GM12878 (cell line): ENCODE measurements at regions not wholly inside any gene's neighbourhood (a gene's known extent, or its start where the extent isn't known, plus 50 kb on each side); places are given as distances from the start of the nearest gene placed in this dataset.

Experiments used
- ATAC-seq: fragments of 200-7000 bp; cut with Tn5 transposase; 3 replicates; pipeline ENCODE4 v1.9.1; 2020; ENCODE audit warnings: mild to moderate bottlenecking, moderate library complexity
- BruUV-seq: library from RNA; stranded (reverse); fragments of 400-500 nt; replicated peaks from 2 replicates; lab custom pipeline; 2021; lab: Mats Ljungman, UMichigan
- CTCF ChIA-PET: fragments of 300-600 bp; sonication (Branson Sonifier 250); formaldehyde crosslinking; extraction: SDS; loops from one replicate; lab custom pipeline; 2021; ENCODE audit warnings: inconsistent platforms; lab: Yijun Ruan, JAX
- POLR2A ChIA-PET: fragments of 350-600 bp; formaldehyde crosslinking; extraction: SDS; loops from one replicate; lab custom pipeline; 2021; ENCODE audit warnings: inconsistent platforms; lab: Charles Lee
- RAD21 ChIA-PET: fragments of 300-600 bp; sonication (Branson Sonifier 250); formaldehyde crosslinking; loops from one replicate; lab custom pipeline; 2023; ENCODE audit warnings: antibody characterized with exemption; ENCODE audit not compliant: unreplicated experiment; lab: Charles Lee
- SMC1A ChIA-PET: fragments of 300-600 bp; sonication (Branson Sonifier 250); formaldehyde crosslinking; loops from one replicate; lab custom pipeline; 2023; ENCODE audit not compliant: unreplicated experiment, uncharacterized antibody; lab: Charles Lee
- DNase-seq: peaks from one replicate; pipeline ENCODE4 v3.0.0-alpha.2; 2011; ENCODE audit warnings: low read depth, low spot score
- FAIRE-seq: peaks from 3 replicates; lab custom pipeline; 2011; peaks lifted over from hg19 to GRCh38; lab: Jason Lieb, UNC
- H2AFZ ChIP-seq: 2 replicates; pipeline ENCODE4 v1.6.0; 2011; ENCODE audit warnings: low read depth, low read length, control low read depth; ENCODE audit not compliant: control insufficient read depth
- H3K27ac ChIP-seq: 2 replicates; pipeline ENCODE4 v1.5.1; 2011; ENCODE audit warnings: control low read depth; ENCODE audit not compliant: control insufficient read depth, insufficient read depth
- H3K27me3 ChIP-seq, 2 experiments: replicated peaks in 1 of 2; 2 replicates each; pipeline versions ENCODE4 v1.6.0 to v1.6.1; 2011; ENCODE audit warnings: low read length in 1 of 2; ENCODE audit not compliant: control insufficient read depth in 2 of 2, insufficient read depth in 2 of 2
- H3K36me3 ChIP-seq, 2 experiments: 2 replicates each; pipeline ENCODE4 v1.5.1; 2011; ENCODE audit warnings: low read length in 1 of 2; ENCODE audit not compliant: control insufficient read depth in 2 of 2, insufficient read depth in 2 of 2
- H3K4me1 ChIP-seq: 2 replicates; pipeline ENCODE4 v1.6.1; 2011; ENCODE audit warnings: mild to moderate bottlenecking, low read length, moderate library complexity, mixed read lengths; ENCODE audit not compliant: control insufficient read depth, insufficient read depth
- H3K4me2 ChIP-seq: 2 replicates; pipeline ENCODE4 v1.6.0; 2011; ENCODE audit warnings: control low read depth; ENCODE audit not compliant: control insufficient read depth, insufficient read depth
- H3K4me3 ChIP-seq: fragments of 200-600 bp; sonication (generic); 2 replicates; pipeline ENCODE4 v1.5.1; 2016
- H3K79me2 ChIP-seq: 2 replicates; pipeline ENCODE4 v1.6.0; 2011; ENCODE audit warnings: low read length; ENCODE audit not compliant: control insufficient read depth, insufficient read depth
- H3K9ac ChIP-seq: 2 replicates; pipeline ENCODE4 v1.8.0; 2011; ENCODE audit warnings: low read length, control low read depth, mixed read lengths; ENCODE audit not compliant: control insufficient read depth, insufficient read depth
- H3K9me3 ChIP-seq: replicated peaks from 3 replicates; pipeline ENCODE4 v1.5.1; 2011; ENCODE audit warnings: mild to moderate bottlenecking, low read length; ENCODE audit not compliant: control insufficient read depth, insufficient read depth
- H4K20me1 ChIP-seq: 2 replicates; pipeline ENCODE4 v1.6.0; 2011; ENCODE audit not compliant: control insufficient read depth, insufficient read depth
- ATF7 ChIP-seq: fragments of 450-650 bp; IDR thresholded peaks from 2 replicates; pipeline ENCODE4 v1.6.1; 2016; ENCODE audit warnings: low read depth, mild to moderate bottlenecking
- FOXK2 ChIP-seq: fragments of 450-650 bp; IDR thresholded peaks from 2 replicates; pipeline ENCODE4 v1.6.1; 2017; ENCODE audit warnings: mild to moderate bottlenecking, moderate library complexity
- IKZF1 ChIP-seq: fragments of 450-650 bp; conservative IDR thresholded peaks from 2 replicates; pipeline ENCODE4 v1.6.1; 2017; ENCODE audit warnings: antibody characterized with exemption, mild to moderate bottlenecking
- IKZF2 ChIP-seq, 2 experiments: fragments of 450-650 bp; IDR thresholded peaks; 2 replicates each; pipeline ENCODE4 v1.6.1; 2017; ENCODE audit warnings: mild to moderate bottlenecking in 2 of 2, moderate library complexity in 2 of 2
- MTA2 ChIP-seq: fragments of 450-650 bp; IDR thresholded peaks from 2 replicates; pipeline ENCODE4 v1.6.1; 2016; ENCODE audit warnings: low read depth, mild to moderate bottlenecking, moderate library complexity
- POLR2AphosphoS5 ChIP-seq: IDR thresholded peaks from 2 replicates; pipeline ENCODE4 v1.6.1; 2011; ENCODE audit warnings: mild to moderate bottlenecking, low read length, inconsistent platforms
- RB1 ChIP-seq: fragments of 450-650 bp; formaldehyde crosslinking; IDR thresholded peaks from 2 replicates; pipeline ENCODE4 v1.6.1; 2017; ENCODE audit warnings: mild to moderate bottlenecking, borderline replicate concordance
- TBL1XR1 ChIP-seq: IDR thresholded peaks from 2 replicates; pipeline ENCODE4 v1.6.1; 2012; ENCODE audit warnings: low read depth, low read length, improper control_type of control experiment
- TCF3 ChIP-seq: IDR thresholded peaks from 2 replicates; pipeline ENCODE4 v1.6.1; 2012; ENCODE audit warnings: low read depth, mild to moderate bottlenecking, low read length, borderline replicate concordance; ENCODE audit not compliant: insufficient read depth
- WGBS: methylation state at CpG from one replicate; pipeline ENCODE4 v1.1.6; 2016; ENCODE audit warnings: low lambda C conversion rate; ENCODE audit not compliant: insufficient replicate concordance, insufficient coverage; ENCODE audit errors: missing lambda C conversion rate; 5-methylcytosine and 5-hydroxymethylcytosine counted together
- in situ Hi-C: fragments of 300-500 bp; cut with MboI; formaldehyde crosslinking; loops from 9 replicates; pipeline ENCODE4 v1.14.3; 2018; ENCODE audit warnings: mixed read lengths
- intact Hi-C: fragments of 100-400 bp; cut with micrococcal nuclease; formaldehyde crosslinking; loops from one replicate; pipeline ENCODE4 v1.14.2; 2022; ENCODE audit not compliant: unreplicated experiment
- TF ChIP-seq, protein P1 (sequence below): fragments of 450-650 bp; IDR thresholded peaks from 2 replicates; pipeline ENCODE4 v1.6.1; 2017; ENCODE audit warnings: borderline replicate concordance

DNA sequence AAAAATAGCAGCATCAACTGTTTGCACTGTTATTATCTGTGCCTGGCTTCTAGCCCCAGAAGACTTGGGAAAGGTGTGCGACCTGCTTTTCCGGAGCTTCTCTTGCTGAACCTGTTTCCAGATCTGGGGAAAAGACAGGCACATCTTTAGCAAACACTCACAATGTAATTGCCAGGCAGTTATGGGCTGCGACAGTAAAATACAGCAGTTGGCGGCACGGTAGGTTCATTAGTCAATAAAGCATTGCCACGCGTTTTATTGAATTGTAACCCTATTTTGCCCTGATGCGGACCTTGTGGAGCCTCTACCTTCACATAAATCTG, 223.7 kb upstream of the TSHZ3 start:
- Histone ChIP-seq H3K4me2 (no peak overlapping the region), H3K9ac (no peak overlapping the region), H3K9me3 (no peaks in the 10 kb centered on the region; the same call in 2 of the 3 replicates), H3K4me3 (no peak overlapping the region)
- intact Hi-C loops (no loop called here), in situ Hi-C loops (no loop called here)
- ATAC-seq (no peak), DNase-seq (no peak)
- CTCF ChIA-PET, result no interaction called here
- RAD21 ChIA-PET, result no interaction called here
- TF ChIP-seq RB1 (no peak), TBL1XR1 (no peak), POLR2AphosphoS5 (no peak), FOXK2 (no peak), TCF3 (no peak), IKZF1 (no peak), IKZF2 (IDR thresholded peaks at IDR 0.05) (no peak), ATF7 (no peak), MTA2 (no peak)
- TF ChIP-seq, protein P1, sequence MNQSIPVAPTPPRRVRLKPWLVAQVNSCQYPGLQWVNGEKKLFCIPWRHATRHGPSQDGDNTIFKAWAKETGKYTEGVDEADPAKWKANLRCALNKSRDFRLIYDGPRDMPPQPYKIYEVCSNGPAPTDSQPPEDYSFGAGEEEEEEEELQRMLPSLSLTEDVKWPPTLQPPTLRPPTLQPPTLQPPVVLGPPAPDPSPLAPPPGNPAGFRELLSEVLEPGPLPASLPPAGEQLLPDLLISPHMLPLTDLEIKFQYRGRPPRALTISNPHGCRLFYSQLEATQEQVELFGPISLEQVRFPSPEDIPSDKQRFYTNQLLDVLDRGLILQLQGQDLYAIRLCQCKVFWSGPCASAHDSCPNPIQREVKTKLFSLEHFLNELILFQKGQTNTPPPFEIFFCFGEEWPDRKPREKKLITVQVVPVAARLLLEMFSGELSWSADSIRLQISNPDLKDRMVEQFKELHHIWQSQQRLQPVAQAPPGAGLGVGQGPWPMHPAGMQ, result no peak
- TF ChIP-seq, all 136 proteins: peak for 0
- Histone ChIP-seq H2AFZ (no peak overlapping the region), H3K4me1 (no peaks in the 10 kb centered on the region), H4K20me1 (no peaks in the 10 kb centered on the region), H3K27ac (no peak overlapping the region), H3K36me3 (no peaks in the 10 kb centered on the region), H3K79me2 (no peaks in the 10 kb centered on the region), H3K27me3 (no peaks in the 10 kb centered on the region)
- 70% methylated on average over 8 of the region's 8 CpGs for WGBS
- BruUV-seq, result no TSS peak
- SMC1A ChIA-PET, result no interaction called here
- no peak for FAIRE-seq
- POLR2A ChIA-PET, result no interaction called here
